Gastroesophageal sphincter (tissue), 4 donors: ENCODE measurements at regions not wholly inside any gene's neighbourhood (a gene's known extent, or its start where the extent isn't known, plus 50 kb on each side); places are given as distances from the start of the nearest gene placed in this dataset.

Experiments used
- ATAC-seq: fragments of 150-250 bp; one replicate; pipeline ENCODE4 v1.9.1; 2016; ENCODE audit warnings: mild to moderate bottlenecking, moderate library complexity
- H3K27ac ChIP-seq, 4 donors: fragments of 200-600 bp; sonication (generic) in 3 of 4; 1 replicate in 3 of 4; 2 replicates in 1 of 4; pipeline ENCODE4 v1.5.1; 2016 to 2019
- H3K27me3 ChIP-seq: fragments of 200-600 bp; sonication (generic); one replicate; pipeline ENCODE4 v1.5.1; 2019
- H3K36me3 ChIP-seq, 2 donors: fragments of 200-600 bp; sonication (generic); one replicate each; pipeline ENCODE4 v1.5.1; 2019; ENCODE audit warnings: control low read depth in 1 of 2
- H3K4me1 ChIP-seq, 3 donors: fragments of 200-600 bp; sonication (generic); 1 replicate in 2 of 3; 2 replicates in 1 of 3; pipeline ENCODE4 v1.5.1; 2016 to 2019; ENCODE audit warnings: control low read depth in 2 of 3
- H3K4me3 ChIP-seq, 2 donors: fragments of 200-600 bp; sonication (generic); one replicate each; pipeline ENCODE4 v1.5.1; 2019; ENCODE audit warnings: mild to moderate bottlenecking in 1 of 2, moderate library complexity in 1 of 2
- H3K9me3 ChIP-seq, 3 donors: fragments of 200-600 bp; sonication (generic); one replicate each; pipeline ENCODE4 v1.5.1; 2017 to 2019; ENCODE audit warnings: control low read depth in 2 of 3
- EP300 ChIP-seq: sonication (generic); formaldehyde crosslinking; IDR thresholded peaks from one replicate; pipeline ENCODE4 v1.6.1; 2017; ENCODE audit warnings: antibody characterized with exemption, mild to moderate bottlenecking
- POLR2A ChIP-seq, 2 donors: fragments of 450-650 bp; IDR thresholded peaks; one replicate each; pipeline ENCODE4 v1.6.1; 2017; ENCODE audit warnings: antibody characterized with exemption in 2 of 2, mild to moderate bottlenecking in 2 of 2, moderate library complexity in 1 of 2
- POLR2AphosphoS5 ChIP-seq: sonication (generic); formaldehyde crosslinking; IDR thresholded peaks from one replicate; pipeline ENCODE4 v1.6.1; 2017; ENCODE audit warnings: antibody characterized with exemption
- WGBS, 2 donors: methylation state at CpG; one replicate each; pipeline ENCODE4 v1.1.5; 2018; ENCODE audit warnings: low coverage in 1 of 2; 5-methylcytosine and 5-hydroxymethylcytosine counted together
- TF ChIP-seq, protein P1 (sequence below), 4 experiments: fragments of 200-600 bp in 2 of 4; fragments of 450-650 bp in 2 of 4; sonication (generic) in 1 of 4; IDR thresholded peaks; one replicate each; pipeline ENCODE4 v1.5.1; 2017 to 2019; ENCODE audit warnings: antibody characterized with exemption in 4 of 4, mild to moderate bottlenecking in 2 of 4, moderate library complexity in 2 of 4

DNA sequence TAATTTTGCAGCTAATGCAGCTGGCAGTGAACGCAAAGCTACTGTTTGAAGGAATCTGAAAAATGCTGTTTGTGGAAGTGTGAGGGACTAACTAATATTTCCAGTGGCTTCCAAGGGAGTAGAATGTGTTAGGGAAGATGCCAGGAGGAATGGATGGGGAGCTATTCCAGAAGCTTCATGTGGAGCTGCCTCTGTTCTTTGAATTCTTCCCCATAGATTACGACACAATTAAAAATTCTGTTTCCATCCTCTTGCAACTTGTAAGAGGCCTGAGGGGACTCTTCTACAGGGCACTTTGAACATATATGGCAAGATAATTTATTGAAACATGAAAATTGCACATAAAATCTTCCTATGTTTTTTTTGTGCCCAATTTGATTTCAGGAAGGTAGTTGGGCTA is 74.3 kb upstream of the CTXND1 start:
- no peak overlapping the region for H3K4me3 ChIP-seq
- no peak overlapping the region for H3K27ac ChIP-seq
- H3K36me3 ChIP-seq, result no peaks in the 10 kb centered on the region
- TF ChIP-seq POLR2AphosphoS5 (no peak), POLR2A (IDR thresholded peaks at IDR 0.05) (no peak), EP300 (no peak)
- TF ChIP-seq, protein P1, sequence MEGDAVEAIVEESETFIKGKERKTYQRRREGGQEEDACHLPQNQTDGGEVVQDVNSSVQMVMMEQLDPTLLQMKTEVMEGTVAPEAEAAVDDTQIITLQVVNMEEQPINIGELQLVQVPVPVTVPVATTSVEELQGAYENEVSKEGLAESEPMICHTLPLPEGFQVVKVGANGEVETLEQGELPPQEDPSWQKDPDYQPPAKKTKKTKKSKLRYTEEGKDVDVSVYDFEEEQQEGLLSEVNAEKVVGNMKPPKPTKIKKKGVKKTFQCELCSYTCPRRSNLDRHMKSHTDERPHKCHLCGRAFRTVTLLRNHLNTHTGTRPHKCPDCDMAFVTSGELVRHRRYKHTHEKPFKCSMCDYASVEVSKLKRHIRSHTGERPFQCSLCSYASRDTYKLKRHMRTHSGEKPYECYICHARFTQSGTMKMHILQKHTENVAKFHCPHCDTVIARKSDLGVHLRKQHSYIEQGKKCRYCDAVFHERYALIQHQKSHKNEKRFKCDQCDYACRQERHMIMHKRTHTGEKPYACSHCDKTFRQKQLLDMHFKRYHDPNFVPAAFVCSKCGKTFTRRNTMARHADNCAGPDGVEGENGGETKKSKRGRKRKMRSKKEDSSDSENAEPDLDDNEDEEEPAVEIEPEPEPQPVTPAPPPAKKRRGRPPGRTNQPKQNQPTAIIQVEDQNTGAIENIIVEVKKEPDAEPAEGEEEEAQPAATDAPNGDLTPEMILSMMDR (IDR thresholded peaks at IDR 0.05), result no peak
- H3K9me3 ChIP-seq, result no peaks in the 10 kb centered on the region
- peaks cover 0 to 5% (median 0%) of the 10 kb centered on the region in 3 donors for H3K4me1 ChIP-seq
- 40 to 83% methylated on average over 2 of the region's 2 CpGs for WGBS, 2 donors
- peaks cover 6% of the 10 kb centered on the region for H3K27me3 ChIP-seq
- no peak for ATAC-seq

DNA sequence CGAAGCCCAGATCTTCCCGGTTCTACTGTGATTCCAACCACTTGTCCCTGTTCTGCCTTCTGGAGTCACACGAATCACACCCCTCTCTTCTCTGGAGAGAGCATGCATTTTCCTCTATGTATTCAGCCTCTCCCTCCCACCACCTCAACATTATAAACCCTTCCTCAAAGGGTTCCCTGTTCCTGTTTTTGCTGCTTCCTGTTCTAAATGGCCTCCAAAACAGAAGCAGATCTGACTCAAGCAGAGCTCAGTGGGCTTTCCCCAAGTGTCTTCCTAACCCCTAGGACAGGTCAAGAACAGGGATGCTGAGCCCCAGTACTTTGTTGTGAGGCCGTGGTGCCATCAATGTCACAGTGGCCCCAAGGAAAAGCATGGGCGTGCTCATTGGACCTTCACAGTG is 75.7 kb upstream of the ARNT2 start:
- no peak overlapping the region for H3K27ac ChIP-seq
- H3K9me3 ChIP-seq, result no peaks in the 10 kb centered on the region
- no peaks in the 10 kb centered on the region for H3K36me3 ChIP-seq
- WGBS, 2 donors, result 76 to 81% methylated on average over 2 to 3 of the region's 5 CpGs
- no peak for ATAC-seq
- TF ChIP-seq, protein P1 (IDR thresholded peaks at IDR 0.05), result no peak
- TF ChIP-seq POLR2A (IDR thresholded peaks at IDR 0.05) (no peak), EP300 (no peak), POLR2AphosphoS5 (no peak)
- H3K27me3 ChIP-seq, result peaks cover 9% of the 10 kb centered on the region
- H3K4me1 ChIP-seq, result peaks cover 0 to 5% (median 0%) of the 10 kb centered on the region in 3 donors
- H3K4me3 ChIP-seq, result no peak overlapping the region

DNA sequence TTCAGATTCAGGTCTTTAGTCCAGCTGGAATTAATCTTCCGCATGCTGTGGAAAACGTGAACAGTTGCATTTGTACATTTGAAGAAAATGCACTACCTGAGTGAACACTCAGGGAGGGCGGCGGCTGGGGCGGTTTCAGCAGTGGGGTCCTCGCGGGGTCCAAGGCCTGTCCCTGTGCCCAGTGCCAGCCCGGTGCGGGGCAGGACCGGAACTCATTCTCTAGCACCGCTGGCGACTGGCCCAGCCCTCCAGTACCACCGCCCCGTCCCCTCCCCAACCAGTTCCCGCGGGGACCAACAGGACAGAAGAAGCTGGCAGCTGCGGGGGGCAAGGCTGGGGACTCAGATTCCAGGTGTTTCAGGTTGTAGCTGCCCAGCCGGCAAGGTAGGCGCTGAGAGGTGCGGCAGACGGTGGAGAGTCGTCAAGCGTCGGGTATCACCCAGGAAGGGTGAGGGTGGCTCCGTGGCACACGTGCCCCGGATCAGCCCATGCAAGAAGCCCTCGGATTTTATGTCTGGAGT is 72.2 kb upstream of the ARNT2 start:
- no peak overlapping the region for H3K4me3 ChIP-seq
- WGBS, 2 donors, result 86% methylated on average over 1 of the region's 28 CpGs; no CpG with 5 or more reads in 1 of the 2 donors
- ATAC-seq, result no peak

DNA sequence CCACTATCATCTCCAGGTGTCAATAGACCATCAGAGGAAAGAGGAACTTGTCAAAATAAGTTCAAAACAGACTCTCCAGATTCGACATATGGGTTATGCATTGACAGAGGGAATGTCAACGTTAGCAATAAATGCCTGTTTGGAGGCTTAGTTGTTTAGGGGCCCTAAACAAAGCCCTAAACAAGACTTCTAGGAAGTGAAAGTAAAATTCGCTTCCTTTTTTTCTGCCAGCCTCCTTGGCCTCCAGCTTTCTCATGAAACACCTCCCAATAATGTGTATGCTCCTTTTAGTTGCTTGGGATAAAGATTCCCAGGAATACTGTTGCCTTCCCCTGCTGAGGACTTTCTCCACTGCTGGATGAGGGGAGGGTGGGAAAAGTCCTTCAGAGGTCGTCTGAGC is 70.9 kb upstream of the ARNT2 start:
- 71 to 72% methylated on average over 3 of the region's 4 CpGs for WGBS, 2 donors
- Histone ChIP-seq H3K4me1 (no peaks in the 10 kb centered on the region), H3K9me3 (no peaks in the 10 kb centered on the region)

More for the DNA sequence above, 72.2 kb upstream of the ARNT2 start:
- Histone ChIP-seq H3K9me3 (no peaks in the 10 kb centered on the region), H3K27ac (no peak overlapping the region), H3K27me3 (peaks cover 12% of the 10 kb centered on the region), H3K4me1 (no peaks in the 10 kb centered on the region), H3K36me3 (no peaks in the 10 kb centered on the region)
- TF ChIP-seq, protein P1 (IDR thresholded peaks at IDR 0.05), result no peak
- TF ChIP-seq POLR2AphosphoS5 (no peak), EP300 (no peak), POLR2A (IDR thresholded peaks at IDR 0.05) (no peak)

DNA sequence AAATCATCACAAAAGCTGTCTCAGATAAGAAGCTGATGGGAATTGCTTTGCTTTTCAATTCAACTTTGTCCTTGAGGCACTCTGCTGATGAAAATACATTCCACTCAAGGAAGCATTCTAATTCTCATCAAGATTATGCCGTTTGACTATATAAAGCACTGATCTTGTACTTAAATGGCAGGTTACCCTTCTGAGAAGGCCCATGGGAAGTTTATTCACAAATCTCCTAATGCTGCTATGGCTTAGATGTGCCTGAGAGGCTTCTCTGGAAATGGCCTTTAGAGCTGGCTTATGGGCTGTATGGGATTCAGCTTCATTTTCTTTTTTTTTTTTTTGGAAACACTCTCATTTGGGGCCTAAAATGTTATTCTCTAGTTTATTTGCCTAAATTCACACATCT is 69.7 kb upstream of the ARNT2 start:
- peaks cover 12% of the 10 kb centered on the region for H3K27me3 ChIP-seq
- no peak overlapping the region for H3K4me3 ChIP-seq
- H3K9me3 ChIP-seq, result no peaks in the 10 kb centered on the region
- TF ChIP-seq, protein P1 (IDR thresholded peaks at IDR 0.05), result no peak
- TF ChIP-seq POLR2A (IDR thresholded peaks at IDR 0.05) (no peak), EP300 (no peak), POLR2AphosphoS5 (no peak)
- ATAC-seq, result no peak
- WGBS, 2 donors, result 47% methylated on average over 1 of the region's 1 CpG; no CpG with 5 or more reads in 1 of the 2 donors
- H3K4me1 ChIP-seq, result no peaks in the 10 kb centered on the region
- H3K36me3 ChIP-seq, result no peaks in the 10 kb centered on the region
- no peak overlapping the region for H3K27ac ChIP-seq

More for the DNA sequence above, 70.9 kb upstream of the ARNT2 start:
- Histone ChIP-seq H3K27me3 (peaks cover 12% of the 10 kb centered on the region), H3K4me3 (no peak overlapping the region), H3K36me3 (no peaks in the 10 kb centered on the region), H3K27ac (no peak overlapping the region)
- no peak for TF ChIP-seq POLR2A (IDR thresholded peaks at IDR 0.05)
- no peak for TF ChIP-seq POLR2AphosphoS5
- TF ChIP-seq, protein P1 (IDR thresholded peaks at IDR 0.05), result no peak
- TF ChIP-seq EP300, result no peak
- no peak for ATAC-seq
